Stomach (tissue), 4 donors: ENCODE measurements at regions not wholly inside any gene's neighbourhood (a gene's known extent, or its start where the extent isn't known, plus 50 kb on each side); places are given as distances from the start of the nearest gene placed in this dataset.

ENCODE experiments used
- POLR2A ChIP-seq, 4 donors: fragments of 450-650 bp; IDR thresholded peaks; one replicate each; pipeline ENCODE4 v1.6.1; 2016; ENCODE audit warnings: antibody characterized with exemption in 4 of 4, control low read depth in 2 of 4, mild to moderate bottlenecking in 1 of 4, moderate library complexity in 1 of 4
- TF ChIP-seq, protein P1 (sequence below), 7 experiments: fragments of 450-650 bp in 4 of 7; fragments of 200-600 bp in 3 of 7; sonication (generic) in 3 of 7; IDR thresholded peaks; one replicate each; pipeline ENCODE4 v1.5.1; 2016 to 2019; ENCODE audit warnings: antibody characterized with exemption in 7 of 7, control low read depth in 2 of 7, mild to moderate bottlenecking in 1 of 7

GRCh38 chr5:5626412-5626811, 203.9 kb downstream of the ICE1 start:
- TF ChIP-seq, protein P1, sequence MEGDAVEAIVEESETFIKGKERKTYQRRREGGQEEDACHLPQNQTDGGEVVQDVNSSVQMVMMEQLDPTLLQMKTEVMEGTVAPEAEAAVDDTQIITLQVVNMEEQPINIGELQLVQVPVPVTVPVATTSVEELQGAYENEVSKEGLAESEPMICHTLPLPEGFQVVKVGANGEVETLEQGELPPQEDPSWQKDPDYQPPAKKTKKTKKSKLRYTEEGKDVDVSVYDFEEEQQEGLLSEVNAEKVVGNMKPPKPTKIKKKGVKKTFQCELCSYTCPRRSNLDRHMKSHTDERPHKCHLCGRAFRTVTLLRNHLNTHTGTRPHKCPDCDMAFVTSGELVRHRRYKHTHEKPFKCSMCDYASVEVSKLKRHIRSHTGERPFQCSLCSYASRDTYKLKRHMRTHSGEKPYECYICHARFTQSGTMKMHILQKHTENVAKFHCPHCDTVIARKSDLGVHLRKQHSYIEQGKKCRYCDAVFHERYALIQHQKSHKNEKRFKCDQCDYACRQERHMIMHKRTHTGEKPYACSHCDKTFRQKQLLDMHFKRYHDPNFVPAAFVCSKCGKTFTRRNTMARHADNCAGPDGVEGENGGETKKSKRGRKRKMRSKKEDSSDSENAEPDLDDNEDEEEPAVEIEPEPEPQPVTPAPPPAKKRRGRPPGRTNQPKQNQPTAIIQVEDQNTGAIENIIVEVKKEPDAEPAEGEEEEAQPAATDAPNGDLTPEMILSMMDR (IDR thresholded peaks at IDR 0.05): no peak
- no peak for TF ChIP-seq POLR2A (IDR thresholded peaks at IDR 0.05)
